Upper lobe of right lung (tissue), 1 donor: ENCODE measurements at regions not wholly inside any gene's neighbourhood (a gene's known extent, or its start where the extent isn't known, plus 50 kb on each side); places are given as distances from the start of the nearest gene placed in this dataset.

Source experiments
- ATAC-seq: fragments of 200-7000 bp; cut with Tn5 transposase; one replicate; pipeline ENCODE4 v1.9.1; 2020; ENCODE audit warnings: mild to moderate bottlenecking, moderate library complexity
- DNase-seq: peaks from one replicate; pipeline ENCODE4 v3.0.0-alpha.2; 2020
- H3K27ac ChIP-seq: fragments of 200-600 bp; one replicate; pipeline ENCODE4 v1.8.0; 2022
- H3K27me3 ChIP-seq: fragments of 200-600 bp; one replicate; pipeline ENCODE4 v1.8.0; 2022; ENCODE audit warnings: mild to moderate bottlenecking
- H3K36me3 ChIP-seq: fragments of 200-600 bp; one replicate; pipeline ENCODE4 v1.8.0; 2022
- H3K4me1 ChIP-seq: fragments of 200-600 bp; one replicate; pipeline ENCODE4 v1.8.0; 2022
- H3K4me3 ChIP-seq: fragments of 200-600 bp; one replicate; pipeline ENCODE4 v1.8.0; 2022; ENCODE audit warnings: mild to moderate bottlenecking
- H3K9me3 ChIP-seq: fragments of 200-600 bp; one replicate; pipeline ENCODE4 v1.8.0; 2022
- intact Hi-C: fragments of 100-400 bp; cut with DNase I; formaldehyde crosslinking; loops from one replicate; pipeline ENCODE4 v1.11.0; 2022
- TF ChIP-seq, protein P1 (sequence below): fragments of 200-600 bp; IDR thresholded peaks from one replicate; pipeline ENCODE4 v1.8.0; 2022; ENCODE audit warnings: antibody characterized with exemption
- donor health status: DM: no; HTN: yes; CAD: no; lungs with severe emphysema.

DNA sequence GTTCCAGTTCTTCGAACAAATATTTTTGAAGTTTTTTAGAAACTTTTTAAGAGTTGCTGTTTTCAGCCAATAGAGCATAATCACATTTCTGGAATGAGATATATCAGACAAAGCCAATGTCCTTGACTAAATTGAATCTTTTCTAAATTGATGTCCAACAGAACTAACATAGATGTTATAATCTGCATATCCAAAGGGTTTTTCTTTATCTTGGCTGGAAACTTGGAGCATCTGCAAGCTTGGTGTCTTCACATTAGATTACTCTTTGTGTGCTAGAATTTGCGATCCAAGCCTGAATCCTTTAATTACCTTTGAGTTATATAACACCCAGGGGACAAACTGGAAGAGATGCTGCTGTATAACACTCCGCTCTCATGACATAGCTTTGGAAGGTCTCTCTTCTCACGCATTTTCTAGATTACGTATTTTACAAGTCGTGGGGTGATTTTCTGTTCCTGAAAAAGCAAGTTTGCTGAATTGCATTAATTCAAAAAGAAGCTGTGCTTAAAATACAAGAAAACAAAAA lies 64.4 kb upstream of the FUCA2 start:
- ATAC-seq (no peak), DNase-seq (no peak)
- Histone ChIP-seq H3K4me3 (no peak overlapping the region), H3K27ac (no peak overlapping the region), H3K9me3 (no peaks in the 10 kb centered on the region), H3K4me1 (no peaks in the 10 kb centered on the region), H3K27me3 (no peaks in the 10 kb centered on the region), H3K36me3 (no peaks in the 10 kb centered on the region)
- TF ChIP-seq, protein P1, sequence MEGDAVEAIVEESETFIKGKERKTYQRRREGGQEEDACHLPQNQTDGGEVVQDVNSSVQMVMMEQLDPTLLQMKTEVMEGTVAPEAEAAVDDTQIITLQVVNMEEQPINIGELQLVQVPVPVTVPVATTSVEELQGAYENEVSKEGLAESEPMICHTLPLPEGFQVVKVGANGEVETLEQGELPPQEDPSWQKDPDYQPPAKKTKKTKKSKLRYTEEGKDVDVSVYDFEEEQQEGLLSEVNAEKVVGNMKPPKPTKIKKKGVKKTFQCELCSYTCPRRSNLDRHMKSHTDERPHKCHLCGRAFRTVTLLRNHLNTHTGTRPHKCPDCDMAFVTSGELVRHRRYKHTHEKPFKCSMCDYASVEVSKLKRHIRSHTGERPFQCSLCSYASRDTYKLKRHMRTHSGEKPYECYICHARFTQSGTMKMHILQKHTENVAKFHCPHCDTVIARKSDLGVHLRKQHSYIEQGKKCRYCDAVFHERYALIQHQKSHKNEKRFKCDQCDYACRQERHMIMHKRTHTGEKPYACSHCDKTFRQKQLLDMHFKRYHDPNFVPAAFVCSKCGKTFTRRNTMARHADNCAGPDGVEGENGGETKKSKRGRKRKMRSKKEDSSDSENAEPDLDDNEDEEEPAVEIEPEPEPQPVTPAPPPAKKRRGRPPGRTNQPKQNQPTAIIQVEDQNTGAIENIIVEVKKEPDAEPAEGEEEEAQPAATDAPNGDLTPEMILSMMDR: no peak
- intact Hi-C loops: loop anchor here (5.0 kb wide), 1 partner anchor 436 kb away; no protein-coding TSS in a partner anchor

DNA sequence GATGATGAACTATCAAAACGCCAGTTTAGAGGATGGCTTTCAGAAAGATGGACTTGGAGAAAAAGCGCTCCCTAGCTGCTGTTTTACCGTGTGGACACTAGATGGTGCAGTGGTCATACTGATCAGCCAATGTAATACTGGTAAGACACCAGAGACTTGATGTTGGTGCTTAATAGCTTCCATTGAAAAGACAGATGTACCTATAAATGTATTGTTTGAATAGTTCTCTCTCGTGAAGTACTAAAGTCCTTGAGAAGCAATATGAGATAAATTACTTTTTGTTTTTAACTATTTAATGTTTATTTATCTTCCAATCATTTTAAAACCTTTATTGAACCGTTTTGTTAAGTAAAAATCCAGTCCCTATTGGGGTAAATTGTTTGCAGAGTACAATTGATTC lies 63.9 kb upstream of the FUCA2 start:
- intact Hi-C loops: loop anchor here (5.0 kb wide), 1 partner anchor 437 kb away; no protein-coding TSS in a partner anchor
- H3K27ac ChIP-seq: no peak overlapping the region
- H3K27me3 ChIP-seq: no peaks in the 10 kb centered on the region
- H3K9me3 ChIP-seq: no peaks in the 10 kb centered on the region
- TF ChIP-seq, protein P1: peak; percentile 90
- ATAC-seq (peak; percentile 99), DNase-seq (no peak)
- H3K36me3 ChIP-seq: no peaks in the 10 kb centered on the region
- no peaks in the 10 kb centered on the region for H3K4me1 ChIP-seq
- no peak overlapping the region for H3K4me3 ChIP-seq

DNA sequence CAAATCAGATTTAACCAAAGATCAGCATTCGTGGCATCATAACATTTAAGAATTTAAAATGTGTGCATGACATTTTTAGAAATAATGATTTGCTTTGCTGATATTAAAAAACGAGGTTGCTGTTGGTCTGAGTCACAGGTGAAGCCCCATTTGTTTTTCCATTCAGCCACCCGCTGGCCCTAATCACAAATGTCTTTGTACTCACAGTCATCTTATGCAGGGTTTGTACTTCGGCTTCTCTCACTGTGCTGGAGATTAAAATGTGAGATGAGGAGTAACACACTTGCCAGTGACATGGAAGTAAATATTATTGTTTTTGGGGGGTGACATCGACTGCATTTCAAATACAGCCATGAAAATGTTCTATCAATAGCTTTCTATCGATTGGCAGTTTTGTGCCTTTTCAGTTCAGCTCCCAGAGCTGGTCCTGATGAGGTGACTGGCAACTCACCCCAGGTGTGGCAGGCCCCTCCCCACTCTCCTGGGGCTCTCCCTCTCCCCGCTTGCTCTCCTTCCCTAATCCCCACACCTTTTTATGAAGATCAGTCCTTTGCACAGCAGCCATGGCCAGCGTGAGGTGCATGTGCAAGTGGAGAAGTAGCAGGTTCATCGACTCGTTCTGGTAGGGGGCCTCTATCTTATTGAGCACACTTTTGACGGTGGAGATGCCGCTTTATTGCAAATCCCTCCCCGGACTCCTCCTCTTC lies 58.8 kb upstream of the FUCA2 start:
- no peak overlapping the region for H3K27ac ChIP-seq
- H3K27me3 ChIP-seq: no peaks in the 10 kb centered on the region
- no peaks in the 10 kb centered on the region for H3K36me3 ChIP-seq
- DNase-seq: no peak
- no peak overlapping the region for H3K4me3 ChIP-seq
- H3K4me1 ChIP-seq: no peaks in the 10 kb centered on the region
- H3K9me3 ChIP-seq: no peaks in the 10 kb centered on the region
- TF ChIP-seq, protein P1: no peak
- no peak for ATAC-seq
- intact Hi-C loops: no loop called here

DNA sequence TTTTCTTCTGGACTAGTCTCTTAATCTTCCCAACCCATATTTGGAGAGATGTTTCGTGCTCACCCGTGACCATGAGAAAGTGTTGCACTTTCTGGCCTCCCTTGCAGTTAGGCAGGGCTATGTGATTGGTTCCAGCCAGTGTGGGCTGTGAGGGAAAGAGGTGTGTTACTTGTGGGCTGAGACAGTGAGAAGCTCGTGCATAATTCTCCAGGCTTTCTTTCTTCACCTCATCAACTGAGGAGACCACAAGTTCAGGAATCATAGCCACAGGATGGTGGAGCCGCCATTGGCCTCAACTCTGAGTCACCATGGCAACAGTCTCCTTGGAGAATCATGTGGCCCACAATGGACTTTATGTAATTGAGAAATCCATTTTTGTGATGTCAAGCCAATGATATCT lies 57.5 kb upstream of the FUCA2 start:
- H3K27me3 ChIP-seq: no peaks in the 10 kb centered on the region
- H3K4me1 ChIP-seq: no peaks in the 10 kb centered on the region
- intact Hi-C loops: no loop called here
- no peaks in the 10 kb centered on the region for H3K36me3 ChIP-seq
- no peak overlapping the region for H3K4me3 ChIP-seq
- TF ChIP-seq, protein P1: no peak
- H3K27ac ChIP-seq: no peak overlapping the region
- DNase-seq (no peak), ATAC-seq (no peak)
- no peaks in the 10 kb centered on the region for H3K9me3 ChIP-seq

DNA sequence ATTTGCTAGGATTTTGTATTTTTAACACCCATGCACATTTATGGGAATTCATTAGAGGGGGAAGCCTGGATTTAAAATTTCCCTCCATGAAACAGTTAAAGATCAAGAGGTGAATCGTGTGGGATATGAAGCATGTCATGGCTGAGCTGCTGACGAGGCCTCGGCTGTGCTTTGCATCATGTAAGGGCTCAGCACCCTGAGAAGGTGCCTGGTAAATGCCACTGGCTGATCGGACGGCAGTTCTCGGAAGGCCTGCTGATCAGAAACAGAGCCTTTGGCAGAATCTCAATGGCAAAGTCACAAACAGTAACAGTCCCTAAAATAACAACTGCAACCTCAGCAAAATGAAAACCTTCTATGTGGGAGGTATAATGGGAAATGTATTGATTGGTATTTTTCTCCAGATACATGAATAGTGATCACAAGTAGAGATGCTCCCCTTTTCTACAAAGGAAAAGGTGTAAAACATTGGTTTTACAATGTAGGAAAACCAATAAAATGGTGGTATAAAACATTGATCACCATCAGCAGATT lies 53.0 kb upstream of the FUCA2 start:
- ATAC-seq (no peak), DNase-seq (no peak)
- no peaks in the 10 kb centered on the region for H3K4me1 ChIP-seq
- no peaks in the 10 kb centered on the region for H3K9me3 ChIP-seq
- TF ChIP-seq, protein P1: no peak
- H3K4me3 ChIP-seq: no peak overlapping the region
- no peak overlapping the region for H3K27ac ChIP-seq
- H3K36me3 ChIP-seq: no peaks in the 10 kb centered on the region
- H3K27me3 ChIP-seq: no peaks in the 10 kb centered on the region
- intact Hi-C loops: no loop called here
